GM18858 (cell line): ENCODE measurements at regions not wholly inside any gene's neighbourhood (a gene's known extent, or its start where the extent isn't known, plus 50 kb on each side); places are given as distances from the start of the nearest gene placed in this dataset.

Experiments
- ATAC-seq: cut with Tn5 transposase; IDR thresholded peaks from one replicate; pipeline ENCODE4 v1.9.1; 2021; ENCODE audit not compliant: unreplicated experiment

DNA sequence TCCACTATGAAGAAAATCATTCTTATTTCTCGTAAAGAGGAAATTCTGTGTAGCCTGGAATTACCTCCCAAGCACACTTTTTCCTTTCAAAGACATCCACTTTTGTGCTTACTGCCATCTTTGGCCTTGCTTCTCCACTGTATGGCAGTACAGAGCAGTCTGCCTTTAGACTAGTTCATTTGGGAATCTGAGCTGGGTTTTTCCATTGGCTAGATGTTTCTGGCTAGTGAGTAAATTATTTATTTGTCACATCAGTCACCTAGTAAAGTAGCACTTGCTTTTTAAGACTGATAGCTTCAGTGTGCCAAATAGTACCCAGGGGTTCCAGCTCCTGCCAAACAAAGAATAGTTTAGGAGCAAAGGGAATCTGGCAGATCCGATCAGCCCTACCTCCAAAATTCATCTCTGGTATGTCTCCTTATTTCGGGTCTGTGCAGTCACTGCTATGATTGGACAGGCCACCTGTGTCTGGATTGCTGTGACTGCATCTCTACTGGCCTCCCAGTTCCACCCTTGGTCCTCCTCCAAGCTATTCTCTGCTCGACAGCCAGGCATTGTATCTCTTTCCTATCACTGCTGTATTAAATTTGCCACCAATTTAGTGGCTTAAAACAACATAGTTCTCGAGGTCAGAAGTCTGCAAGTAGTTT lies 97.6 kb downstream of the NUDT12 start:
- ATAC-seq: no peak

DNA sequence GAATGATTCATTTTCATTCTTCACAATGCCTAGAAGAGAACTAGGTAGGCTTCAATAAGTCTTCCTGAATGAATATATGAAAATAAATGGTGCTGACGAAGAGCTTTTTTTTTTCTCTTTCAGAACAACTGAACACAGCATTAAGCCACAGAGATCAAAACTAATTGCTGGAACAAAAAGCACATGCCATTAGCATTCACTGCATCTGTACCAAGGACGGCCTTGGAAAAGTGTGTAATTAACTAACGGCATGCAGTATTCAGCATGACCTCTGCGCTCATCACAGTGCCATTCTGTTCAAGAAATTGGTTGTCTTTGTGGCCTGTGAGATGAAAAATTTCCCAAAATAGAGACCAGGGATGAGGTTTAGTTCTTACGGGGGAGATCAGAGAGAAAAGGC lies 99.3 kb downstream of the NUDT12 start:
- ATAC-seq: no peak

DNA sequence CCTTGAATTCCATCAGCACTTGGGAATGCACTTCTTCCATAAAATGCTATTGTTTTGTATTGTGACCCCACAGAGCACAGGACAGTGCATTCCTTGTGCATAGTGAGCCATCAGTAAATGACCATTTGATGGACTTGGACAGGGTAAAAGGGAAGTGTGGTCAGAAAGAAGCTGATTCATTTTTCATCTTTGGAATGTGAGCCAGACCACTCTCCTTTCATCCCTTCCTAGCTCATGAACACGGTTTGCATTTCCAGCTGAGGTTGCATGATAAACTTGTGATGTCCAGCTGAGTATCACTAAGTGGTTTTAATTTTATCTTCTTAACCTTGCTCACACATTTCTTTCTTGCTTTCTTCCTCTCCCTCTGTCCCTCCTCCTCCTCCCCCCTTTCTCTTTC lies 101.3 kb downstream of the NUDT12 start:
- no peak for ATAC-seq

DNA sequence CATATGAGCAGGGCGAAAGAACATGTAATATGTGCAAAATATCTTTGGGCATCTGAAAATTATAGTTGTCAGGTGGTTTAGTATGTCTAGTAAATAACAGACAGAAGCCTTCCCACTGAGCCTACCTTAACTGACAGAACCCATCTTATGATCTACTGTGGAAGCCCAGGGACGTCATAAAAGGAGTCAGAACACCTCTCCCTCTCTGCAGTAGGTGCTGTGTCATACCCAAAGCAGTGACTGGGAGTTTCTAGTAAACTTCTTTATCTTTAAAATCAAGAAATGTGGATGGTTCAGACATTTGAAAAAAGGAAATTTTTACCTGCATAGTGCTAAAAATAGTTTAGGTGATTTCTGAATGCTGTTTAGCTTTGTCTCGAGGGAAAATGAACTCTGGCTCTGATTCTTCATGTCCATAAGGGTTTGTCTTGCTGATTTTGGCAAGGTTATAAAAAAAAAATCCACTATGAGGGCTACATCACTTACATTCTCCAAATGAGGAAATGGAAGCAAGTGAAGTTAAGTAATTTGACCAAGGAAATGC lies 104.0 kb downstream of the NUDT12 start:
- ATAC-seq: no peak

DNA sequence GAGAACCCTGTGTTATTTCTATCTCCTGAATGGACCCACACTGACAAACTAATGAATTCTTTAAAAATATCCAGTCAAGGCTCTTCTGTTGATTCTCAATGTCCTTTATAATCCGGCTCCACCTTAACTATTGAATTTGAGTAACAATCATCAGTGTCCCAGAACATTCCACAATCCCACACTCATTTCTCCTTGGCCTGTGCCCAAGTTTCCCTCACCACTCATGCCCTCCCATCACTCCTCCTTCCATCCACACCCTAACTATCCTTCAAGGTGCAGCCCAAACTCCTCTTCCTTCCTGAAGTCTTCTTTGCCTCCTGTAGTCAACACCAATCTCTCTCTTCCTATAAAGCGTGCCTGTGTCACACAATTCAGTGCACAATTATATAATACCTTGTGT lies 106.1 kb downstream of the NUDT12 start:
- no peak for ATAC-seq

DNA sequence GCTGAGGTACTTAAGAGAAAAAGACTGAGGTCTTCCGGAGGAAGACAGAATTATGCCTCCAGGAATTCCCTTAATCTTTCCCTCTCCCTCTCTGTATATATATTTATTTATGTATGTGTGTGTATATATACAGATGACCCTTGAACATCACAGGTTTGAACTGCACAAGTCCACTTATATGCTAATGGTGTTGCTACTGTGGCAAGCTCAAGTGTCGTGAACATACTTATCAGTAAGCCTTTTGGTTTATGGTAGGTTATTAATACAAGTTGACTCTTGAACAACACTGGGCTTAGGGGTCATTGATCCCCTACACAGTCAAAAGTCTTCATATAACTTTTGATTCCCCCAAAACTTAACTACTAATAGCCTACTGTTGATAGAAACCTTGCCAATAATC lies 106.8 kb downstream of the NUDT12 start:
- ATAC-seq: no peak

DNA sequence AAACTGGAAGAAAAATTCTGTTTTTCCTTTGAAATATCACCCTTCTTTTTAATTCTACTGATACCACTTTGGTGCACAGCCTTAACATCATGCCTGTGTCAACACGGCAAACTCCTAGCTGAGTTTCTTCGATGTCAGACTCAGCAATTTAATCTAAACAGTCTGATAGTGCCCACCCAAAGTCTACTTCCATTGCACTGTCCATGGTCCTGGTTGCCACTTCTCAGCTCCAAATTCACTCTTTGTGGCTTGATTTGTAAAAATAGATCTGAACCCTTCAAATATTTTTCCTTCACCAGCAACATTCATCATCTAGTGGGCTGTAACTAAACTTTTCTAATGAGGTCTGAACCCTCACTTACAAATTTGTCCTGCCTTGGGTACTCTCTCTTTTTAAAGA lies 107.8 kb downstream of the NUDT12 start:
- no peak for ATAC-seq

DNA sequence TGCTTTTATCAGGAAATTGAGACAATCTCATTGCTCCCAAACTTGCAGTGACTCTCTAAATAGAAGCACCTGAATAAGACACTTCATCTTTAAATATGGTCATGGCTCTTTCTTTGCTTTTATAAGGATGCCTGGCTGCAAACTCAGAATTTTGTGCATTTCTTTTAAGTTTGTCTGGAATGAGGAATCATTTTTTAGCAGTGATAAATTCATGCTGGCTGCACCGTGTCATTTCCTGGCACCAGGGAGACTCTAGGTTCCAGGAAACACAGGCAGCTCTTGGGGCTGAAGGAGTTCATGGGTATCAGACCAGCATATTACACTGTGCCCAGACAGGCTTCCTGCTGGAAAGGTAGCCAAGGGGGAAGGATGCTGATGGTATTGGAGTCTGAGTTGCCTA lies 109.9 kb downstream of the NUDT12 start:
- ATAC-seq: no peak

DNA sequence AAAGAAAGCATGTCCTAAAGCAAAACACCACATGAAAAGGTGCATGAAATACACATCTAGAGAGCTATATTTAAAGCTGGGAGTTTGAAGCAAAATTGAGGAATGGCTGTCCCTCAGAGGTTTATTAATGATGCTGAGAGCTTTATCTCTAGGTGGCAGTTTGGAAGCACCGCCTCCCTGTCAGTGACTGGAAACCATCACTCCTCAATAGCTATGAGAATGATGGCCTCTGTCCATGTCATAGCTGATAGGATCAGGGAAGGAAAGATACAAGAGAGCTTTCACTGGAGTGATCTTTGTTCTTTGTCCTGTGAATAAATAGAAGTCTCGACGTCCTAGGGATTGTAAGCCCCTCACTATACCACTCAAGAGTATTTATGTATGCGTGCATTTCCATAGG lies 110.5 kb downstream of the NUDT12 start:
- no peak for ATAC-seq

DNA sequence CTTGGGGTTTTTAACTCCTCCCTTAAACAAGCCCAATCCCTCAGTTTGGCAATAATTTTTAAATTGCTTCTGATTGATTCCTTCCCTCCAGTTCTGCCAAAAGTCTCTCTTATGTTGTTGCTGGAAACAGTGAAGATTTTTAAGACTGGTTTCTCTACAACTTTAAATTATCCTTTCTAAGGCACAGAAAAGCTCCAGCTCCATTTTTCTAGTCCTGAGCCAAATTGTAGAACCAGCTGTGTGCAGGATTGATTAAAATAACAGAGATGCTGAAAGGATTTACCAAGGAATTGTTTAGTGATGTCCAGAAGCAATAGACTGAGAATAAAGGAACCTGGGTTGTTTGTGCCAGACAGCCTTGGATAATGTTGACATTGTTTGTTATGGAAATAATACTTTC lies 111.3 kb downstream of the NUDT12 start:
- ATAC-seq: no peak

DNA sequence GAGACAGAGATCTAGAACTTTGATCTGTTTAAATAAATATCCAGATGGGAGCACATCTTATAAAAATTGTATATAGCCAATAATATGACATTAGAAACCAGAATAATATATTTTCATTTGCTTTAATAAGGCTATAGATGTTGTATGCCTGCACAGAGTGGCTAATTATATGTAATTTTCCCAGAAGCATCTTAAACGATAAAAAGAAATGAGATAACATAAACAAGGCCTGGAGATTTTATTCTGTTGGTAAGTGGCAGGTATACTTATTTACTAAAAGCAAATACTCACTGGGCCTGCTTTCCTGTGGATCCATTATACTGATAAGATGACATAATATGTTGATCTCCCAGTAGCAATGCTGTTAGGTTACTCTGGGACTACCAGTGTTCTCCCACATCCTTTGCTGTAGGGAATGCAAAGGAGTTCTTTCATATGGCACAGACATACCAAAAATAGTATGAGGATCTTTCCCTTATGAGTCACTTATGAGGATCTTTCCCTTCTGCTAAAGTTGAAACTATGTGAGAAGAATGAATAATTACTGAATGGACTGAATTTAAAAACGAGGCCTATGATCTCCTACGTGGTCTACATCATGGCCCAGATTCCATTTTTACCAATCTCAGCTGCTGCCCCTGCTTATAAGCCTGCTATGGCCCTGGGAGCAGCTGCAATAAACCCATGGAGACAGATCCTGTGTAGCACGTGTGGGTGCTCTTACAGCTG lies 112.1 kb downstream of the NUDT12 start:
- no peak for ATAC-seq

DNA sequence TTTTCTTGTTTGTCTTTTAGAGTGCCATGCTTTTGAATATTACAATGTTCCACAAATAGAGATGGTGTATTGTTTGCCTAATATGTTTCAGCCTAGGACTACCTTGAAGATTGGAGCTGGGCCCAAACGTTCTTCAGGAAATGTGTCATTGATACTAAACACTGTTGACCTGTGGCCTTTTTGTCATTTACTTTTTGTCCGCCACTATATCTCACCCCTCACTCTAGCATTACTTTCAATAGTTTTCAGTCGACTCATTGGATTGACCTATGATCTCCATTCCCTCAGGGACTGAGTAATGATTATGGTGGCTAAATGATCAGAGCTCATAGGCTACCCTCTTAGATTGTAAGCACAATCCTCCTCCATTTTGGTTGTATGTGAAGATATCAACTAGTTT lies 115.8 kb downstream of the NUDT12 start:
- ATAC-seq: no peak

DNA sequence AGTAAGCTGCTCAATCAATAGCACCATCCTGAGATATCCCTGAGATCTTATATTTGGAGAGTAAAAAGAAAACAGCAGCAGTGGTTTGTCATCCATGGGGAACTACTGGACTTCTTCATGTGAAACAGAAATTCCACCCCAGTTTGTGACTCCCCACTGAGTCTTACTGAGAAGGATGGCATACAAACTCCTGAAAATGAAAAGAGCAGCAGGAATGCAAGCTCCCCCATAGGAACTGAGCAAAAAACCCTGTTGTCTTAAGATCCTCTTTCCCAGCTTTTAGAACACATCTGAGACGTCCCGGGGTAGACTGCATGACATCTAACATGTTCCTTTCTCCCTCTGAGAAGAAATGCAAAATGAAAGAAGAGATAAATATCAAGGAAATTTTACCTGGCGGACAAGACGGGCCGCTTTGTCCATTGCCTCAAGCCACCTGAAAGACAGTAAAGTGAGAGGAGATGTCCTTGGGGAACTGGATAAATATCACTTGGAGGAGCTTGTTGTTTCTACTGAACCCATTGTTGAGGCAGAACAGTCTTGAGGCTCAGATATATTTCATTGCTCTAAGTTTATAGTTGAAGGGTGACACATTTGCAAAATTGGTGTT lies 117.1 kb downstream of the NUDT12 start:
- ATAC-seq: no peak

DNA sequence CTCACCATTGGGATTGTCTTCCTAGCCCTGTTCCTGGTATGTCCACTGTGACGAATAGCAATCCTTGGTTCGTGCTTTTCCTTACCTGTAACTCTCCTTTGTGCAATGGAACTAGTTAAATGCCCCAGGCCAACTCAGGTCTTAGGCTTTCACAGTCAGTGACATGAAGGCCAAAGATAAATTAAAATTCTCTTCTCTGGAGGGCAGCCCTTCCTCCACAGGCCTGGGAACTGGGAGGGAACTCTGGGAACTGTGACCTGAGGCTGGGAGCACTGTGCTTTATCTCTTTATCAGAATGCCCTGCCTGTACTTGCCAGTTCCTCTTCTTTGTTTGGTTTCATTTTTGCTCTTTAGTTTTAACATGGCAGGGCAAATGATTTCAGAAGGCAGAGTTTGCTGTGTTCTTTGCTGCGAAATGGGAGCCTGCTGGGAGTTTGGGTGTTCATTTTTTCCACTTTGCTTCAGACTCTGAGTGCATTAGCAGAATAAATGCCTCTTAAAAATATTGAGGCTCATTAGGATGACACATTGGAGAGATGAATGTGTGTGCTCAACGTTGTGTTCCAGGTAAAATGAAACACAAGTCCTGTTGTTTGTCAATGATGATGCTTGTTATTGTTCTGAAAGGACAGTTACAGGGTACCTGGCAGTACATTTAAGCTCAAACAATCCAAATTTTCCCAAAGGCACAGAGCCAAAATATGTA lies 118.1 kb downstream of the NUDT12 start:
- ATAC-seq: no peak

DNA sequence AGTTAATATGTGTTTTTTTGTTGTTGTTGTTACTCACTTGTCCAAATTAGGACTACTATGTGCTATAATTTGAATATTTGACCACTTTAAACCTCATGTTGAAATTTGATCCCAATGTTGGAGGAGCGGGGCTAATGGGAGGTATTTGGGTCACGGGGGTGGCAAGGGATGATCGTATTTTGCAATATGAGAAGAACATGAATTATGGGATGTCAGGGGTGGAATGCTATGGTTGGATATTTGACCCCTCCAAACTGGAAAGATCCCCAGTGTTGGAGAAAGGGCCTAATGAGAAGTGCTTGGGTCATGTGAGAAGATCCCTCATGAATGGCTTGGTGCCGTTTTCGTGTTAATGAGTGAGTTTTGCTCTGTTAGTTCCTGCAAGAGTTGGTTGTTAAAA lies 119.8 kb downstream of the NUDT12 start:
- ATAC-seq: no peak

DNA sequence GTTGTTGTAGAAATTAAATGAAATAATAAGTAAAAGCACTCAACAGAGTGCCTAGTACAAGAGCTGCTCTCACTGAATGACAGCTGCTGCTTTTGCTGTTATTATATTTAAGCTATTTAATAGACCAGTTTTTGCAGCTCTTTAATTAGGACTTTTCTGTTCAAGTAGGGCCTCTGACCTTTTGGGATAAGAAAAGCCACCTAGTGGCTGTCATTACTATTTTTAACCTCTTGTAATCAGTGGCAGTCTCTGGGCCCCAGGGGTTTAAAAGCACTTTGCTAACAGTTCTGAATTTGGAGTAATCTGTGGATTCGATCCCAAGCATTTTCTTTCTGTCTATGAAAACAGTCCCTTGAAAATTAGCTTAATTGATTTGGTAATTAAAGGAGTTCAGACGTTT lies 121.1 kb downstream of the NUDT12 start:
- ATAC-seq: no peak

DNA sequence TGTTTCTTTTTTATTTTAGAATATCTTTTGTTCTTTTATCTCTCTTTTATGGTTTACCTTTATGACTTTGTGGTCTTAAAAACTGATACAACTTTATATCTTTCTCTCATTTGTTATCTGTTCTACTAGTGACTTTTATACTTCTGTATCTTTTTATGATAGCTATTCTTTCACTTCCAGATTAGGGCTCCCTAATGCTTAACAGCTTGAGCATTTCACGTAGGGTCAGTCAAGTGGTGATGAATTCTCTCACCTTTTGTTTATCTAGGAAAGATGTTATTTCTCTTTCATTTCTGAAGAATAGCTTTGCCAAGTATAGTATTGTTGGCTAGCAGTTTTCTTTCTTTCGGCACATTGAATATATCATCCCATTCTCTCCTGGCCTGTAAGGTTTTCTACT lies 123.6 kb downstream of the NUDT12 start:
- no peak for ATAC-seq

DNA sequence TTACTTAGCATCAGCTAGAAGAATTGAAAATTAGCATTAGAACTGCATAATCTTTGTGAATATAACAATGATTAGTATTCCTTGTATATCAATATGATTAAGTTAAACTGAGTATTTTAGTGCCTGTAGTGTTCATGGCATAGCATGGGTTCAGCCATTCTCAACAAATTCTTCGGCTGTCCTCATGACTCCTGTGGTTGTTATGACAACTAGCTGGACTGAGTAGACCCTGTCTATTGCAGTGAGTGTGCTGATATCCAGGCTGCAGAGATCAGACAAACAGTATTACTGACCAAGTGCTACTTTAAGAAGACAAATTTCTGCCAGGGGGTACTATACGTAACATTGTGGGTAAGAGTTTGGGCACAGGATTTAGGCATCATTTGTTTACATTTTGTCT lies 125.9 kb downstream of the NUDT12 start:
- no peak for ATAC-seq

DNA sequence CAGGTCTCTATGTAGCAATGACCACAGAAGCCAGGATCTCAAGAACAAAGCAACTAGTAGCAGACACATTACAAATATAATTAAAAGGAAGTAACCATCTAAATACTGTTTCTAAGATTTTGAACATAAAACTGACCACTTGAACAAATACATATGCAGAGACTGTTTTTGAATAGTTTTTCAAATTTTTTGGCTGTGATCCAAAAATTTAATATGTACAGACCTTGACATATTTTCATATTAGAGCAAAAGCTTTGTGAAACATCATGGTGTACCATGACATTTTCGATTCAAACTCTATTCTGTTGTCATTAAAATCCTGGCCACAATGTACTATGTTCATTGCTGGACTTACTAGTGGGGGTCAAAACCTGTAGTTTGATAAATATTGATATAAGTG lies 126.5 kb downstream of the NUDT12 start:
- no peak for ATAC-seq

DNA sequence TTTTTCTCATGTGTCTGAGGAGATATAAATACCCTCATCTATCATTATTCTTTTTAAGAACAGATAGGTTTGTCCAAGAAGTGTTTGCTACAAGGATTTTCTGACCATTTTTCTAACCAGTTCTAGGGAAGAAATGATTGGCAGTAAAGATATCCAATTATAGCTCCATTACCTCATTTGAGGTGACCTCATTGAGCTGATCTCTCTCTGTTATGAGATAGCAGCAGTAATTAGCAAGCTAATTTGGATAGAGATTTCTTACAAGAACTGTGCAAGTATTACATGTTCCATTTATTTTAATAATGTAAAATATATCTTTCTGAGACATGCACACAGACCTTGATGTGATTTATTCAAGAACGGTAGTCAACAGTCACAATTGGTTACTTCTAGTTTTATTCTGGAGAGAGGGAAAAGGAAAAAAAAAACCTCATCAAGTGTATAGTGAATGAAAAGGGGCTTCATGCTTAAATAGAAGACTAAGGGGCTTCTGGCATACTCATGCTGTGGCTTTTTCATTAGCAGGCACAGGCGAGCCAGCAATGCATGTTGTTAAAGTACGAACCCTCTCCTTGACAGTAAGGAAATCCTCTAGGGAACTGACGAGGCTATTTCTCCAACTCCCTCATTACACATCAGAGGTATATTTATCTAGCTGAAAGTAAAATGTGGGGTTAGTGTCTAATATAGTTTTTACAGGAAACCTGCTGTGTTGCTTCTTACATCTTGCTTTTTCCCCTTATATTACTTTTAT lies 127.3 kb downstream of the NUDT12 start:
- ATAC-seq: no peak

DNA sequence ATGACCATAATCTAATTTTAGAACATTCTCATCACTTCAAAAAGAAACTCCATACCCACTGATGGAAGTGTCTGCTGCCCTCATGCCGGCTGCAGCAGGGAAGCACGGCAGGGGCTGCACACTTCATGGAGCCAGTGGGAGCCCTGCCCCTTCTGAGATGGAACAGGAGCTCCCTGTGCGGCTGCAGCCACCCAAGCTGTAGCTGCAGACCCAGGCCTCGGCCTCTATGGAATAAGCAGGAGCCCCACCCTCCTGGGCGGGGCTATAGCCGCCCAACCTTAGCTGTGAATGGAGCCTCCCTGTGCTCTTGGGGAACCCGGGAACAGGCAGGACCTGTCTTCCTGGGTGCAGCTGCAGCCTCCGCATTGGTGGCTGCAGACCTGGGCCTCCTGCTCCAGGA lies 128.5 kb downstream of the NUDT12 start:
- ATAC-seq: no peak
